H1 (cell line): ENCODE measurements at regions not wholly inside any gene's neighbourhood (a gene's known extent, or its start where the extent isn't known, plus 50 kb on each side); places are given as distances from the start of the nearest gene placed in this dataset.

ENCODE experiments used
- EZH2 ChIP-seq: fragments of 200-600 bp; sonication (generic); IDR thresholded peaks from 2 replicates; pipeline ENCODE4 v1.7.1; 2012; ENCODE audit warnings: low read depth, mild to moderate bottlenecking, moderate library complexity, low read length, inconsistent platforms; ENCODE audit not compliant: severe bottlenecking
- GABPA ChIP-seq: IDR thresholded peaks from 2 replicates; pipeline ENCODE4 v1.6.1; 2011; ENCODE audit warnings: mild to moderate bottlenecking, low read length, moderate library complexity, borderline replicate concordance; ENCODE audit not compliant: insufficient read depth
- KDM4A ChIP-seq: IDR thresholded peaks from one replicate; pipeline ENCODE4 v1.7.1; 2012; ENCODE audit warnings: low read depth, mild to moderate bottlenecking, moderate library complexity, low read length, inconsistent platforms; ENCODE audit not compliant: severe bottlenecking
- NRF1 ChIP-seq: IDR thresholded peaks from 2 replicates; pipeline ENCODE4 v1.6.1; 2011; ENCODE audit warnings: mild to moderate bottlenecking, low read depth, low read length, improper control_type of control experiment
- POLR2A ChIP-seq, 2 experiments: IDR thresholded peaks; 1 replicate in 1 of 2; 2 replicates in 1 of 2; pipeline ENCODE4 v1.6.1; 2011; ENCODE audit warnings: low read depth in 2 of 2, low read length in 2 of 2, mild to moderate bottlenecking in 2 of 2; ENCODE audit errors: control extremely low read depth in 1 of 2
- POLR2AphosphoS5 ChIP-seq: IDR thresholded peaks from 2 replicates; pipeline ENCODE4 v1.6.1; 2011; ENCODE audit warnings: low read depth, low read length
- TF ChIP-seq, protein P1 (sequence below), 3 experiments: IDR thresholded peaks; 1 replicate in 2 of 3; 2 replicates in 1 of 3; pipeline versions ENCODE4 v1.5.1 to v1.6.1; 2011; ENCODE audit warnings: low read length in 3 of 3, mild to moderate bottlenecking in 3 of 3, inconsistent platforms in 2 of 3, low read depth in 1 of 3, moderate library complexity in 1 of 3; ENCODE audit not compliant: insufficient read depth in 1 of 3; ENCODE audit errors: control extremely low read depth in 1 of 3
- TF ChIP-seq, protein P2 (sequence below): fragments of 300-600 bp; sonication (generic); IDR thresholded peaks from 2 replicates; pipeline ENCODE4 v1.7.1; 2012; ENCODE audit warnings: low read length, moderate library complexity, mild to moderate bottlenecking, inconsistent platforms; ENCODE audit not compliant: insufficient replicate concordance

DNA sequence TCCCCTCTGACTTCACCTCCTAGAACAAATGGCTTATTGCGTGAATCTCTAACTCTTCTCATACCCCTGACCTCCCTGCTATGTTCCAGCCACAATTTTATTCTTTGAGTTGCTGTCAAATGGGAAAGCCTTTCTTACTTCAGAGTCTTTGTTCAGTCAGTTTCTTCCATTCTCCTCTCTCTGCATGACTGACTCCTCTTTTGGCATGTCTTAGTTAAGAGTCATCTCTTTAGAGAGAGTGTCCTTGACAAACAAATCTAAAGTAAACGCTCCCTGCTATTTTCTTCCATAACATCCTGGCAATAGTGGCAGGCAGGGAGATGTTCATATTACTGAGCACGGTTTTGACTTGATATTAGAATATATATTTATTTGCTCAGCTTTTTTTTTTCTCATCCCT, 170.7 kb upstream of the ERBB4 start:
- TF ChIP-seq, protein P1, sequence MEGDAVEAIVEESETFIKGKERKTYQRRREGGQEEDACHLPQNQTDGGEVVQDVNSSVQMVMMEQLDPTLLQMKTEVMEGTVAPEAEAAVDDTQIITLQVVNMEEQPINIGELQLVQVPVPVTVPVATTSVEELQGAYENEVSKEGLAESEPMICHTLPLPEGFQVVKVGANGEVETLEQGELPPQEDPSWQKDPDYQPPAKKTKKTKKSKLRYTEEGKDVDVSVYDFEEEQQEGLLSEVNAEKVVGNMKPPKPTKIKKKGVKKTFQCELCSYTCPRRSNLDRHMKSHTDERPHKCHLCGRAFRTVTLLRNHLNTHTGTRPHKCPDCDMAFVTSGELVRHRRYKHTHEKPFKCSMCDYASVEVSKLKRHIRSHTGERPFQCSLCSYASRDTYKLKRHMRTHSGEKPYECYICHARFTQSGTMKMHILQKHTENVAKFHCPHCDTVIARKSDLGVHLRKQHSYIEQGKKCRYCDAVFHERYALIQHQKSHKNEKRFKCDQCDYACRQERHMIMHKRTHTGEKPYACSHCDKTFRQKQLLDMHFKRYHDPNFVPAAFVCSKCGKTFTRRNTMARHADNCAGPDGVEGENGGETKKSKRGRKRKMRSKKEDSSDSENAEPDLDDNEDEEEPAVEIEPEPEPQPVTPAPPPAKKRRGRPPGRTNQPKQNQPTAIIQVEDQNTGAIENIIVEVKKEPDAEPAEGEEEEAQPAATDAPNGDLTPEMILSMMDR (IDR thresholded peaks at IDR 0.05; ENCODE audit: control extremely low read depth in 1 of 3, insufficient read depth in 1 of 3, low read depth in 1 of 3, low read length in 3 of 3) = no peak
- TF ChIP-seq EZH2 = no peak
- TF ChIP-seq KDM4A = no peak
- TF ChIP-seq POLR2AphosphoS5 = no peak
- TF ChIP-seq, protein P2, sequence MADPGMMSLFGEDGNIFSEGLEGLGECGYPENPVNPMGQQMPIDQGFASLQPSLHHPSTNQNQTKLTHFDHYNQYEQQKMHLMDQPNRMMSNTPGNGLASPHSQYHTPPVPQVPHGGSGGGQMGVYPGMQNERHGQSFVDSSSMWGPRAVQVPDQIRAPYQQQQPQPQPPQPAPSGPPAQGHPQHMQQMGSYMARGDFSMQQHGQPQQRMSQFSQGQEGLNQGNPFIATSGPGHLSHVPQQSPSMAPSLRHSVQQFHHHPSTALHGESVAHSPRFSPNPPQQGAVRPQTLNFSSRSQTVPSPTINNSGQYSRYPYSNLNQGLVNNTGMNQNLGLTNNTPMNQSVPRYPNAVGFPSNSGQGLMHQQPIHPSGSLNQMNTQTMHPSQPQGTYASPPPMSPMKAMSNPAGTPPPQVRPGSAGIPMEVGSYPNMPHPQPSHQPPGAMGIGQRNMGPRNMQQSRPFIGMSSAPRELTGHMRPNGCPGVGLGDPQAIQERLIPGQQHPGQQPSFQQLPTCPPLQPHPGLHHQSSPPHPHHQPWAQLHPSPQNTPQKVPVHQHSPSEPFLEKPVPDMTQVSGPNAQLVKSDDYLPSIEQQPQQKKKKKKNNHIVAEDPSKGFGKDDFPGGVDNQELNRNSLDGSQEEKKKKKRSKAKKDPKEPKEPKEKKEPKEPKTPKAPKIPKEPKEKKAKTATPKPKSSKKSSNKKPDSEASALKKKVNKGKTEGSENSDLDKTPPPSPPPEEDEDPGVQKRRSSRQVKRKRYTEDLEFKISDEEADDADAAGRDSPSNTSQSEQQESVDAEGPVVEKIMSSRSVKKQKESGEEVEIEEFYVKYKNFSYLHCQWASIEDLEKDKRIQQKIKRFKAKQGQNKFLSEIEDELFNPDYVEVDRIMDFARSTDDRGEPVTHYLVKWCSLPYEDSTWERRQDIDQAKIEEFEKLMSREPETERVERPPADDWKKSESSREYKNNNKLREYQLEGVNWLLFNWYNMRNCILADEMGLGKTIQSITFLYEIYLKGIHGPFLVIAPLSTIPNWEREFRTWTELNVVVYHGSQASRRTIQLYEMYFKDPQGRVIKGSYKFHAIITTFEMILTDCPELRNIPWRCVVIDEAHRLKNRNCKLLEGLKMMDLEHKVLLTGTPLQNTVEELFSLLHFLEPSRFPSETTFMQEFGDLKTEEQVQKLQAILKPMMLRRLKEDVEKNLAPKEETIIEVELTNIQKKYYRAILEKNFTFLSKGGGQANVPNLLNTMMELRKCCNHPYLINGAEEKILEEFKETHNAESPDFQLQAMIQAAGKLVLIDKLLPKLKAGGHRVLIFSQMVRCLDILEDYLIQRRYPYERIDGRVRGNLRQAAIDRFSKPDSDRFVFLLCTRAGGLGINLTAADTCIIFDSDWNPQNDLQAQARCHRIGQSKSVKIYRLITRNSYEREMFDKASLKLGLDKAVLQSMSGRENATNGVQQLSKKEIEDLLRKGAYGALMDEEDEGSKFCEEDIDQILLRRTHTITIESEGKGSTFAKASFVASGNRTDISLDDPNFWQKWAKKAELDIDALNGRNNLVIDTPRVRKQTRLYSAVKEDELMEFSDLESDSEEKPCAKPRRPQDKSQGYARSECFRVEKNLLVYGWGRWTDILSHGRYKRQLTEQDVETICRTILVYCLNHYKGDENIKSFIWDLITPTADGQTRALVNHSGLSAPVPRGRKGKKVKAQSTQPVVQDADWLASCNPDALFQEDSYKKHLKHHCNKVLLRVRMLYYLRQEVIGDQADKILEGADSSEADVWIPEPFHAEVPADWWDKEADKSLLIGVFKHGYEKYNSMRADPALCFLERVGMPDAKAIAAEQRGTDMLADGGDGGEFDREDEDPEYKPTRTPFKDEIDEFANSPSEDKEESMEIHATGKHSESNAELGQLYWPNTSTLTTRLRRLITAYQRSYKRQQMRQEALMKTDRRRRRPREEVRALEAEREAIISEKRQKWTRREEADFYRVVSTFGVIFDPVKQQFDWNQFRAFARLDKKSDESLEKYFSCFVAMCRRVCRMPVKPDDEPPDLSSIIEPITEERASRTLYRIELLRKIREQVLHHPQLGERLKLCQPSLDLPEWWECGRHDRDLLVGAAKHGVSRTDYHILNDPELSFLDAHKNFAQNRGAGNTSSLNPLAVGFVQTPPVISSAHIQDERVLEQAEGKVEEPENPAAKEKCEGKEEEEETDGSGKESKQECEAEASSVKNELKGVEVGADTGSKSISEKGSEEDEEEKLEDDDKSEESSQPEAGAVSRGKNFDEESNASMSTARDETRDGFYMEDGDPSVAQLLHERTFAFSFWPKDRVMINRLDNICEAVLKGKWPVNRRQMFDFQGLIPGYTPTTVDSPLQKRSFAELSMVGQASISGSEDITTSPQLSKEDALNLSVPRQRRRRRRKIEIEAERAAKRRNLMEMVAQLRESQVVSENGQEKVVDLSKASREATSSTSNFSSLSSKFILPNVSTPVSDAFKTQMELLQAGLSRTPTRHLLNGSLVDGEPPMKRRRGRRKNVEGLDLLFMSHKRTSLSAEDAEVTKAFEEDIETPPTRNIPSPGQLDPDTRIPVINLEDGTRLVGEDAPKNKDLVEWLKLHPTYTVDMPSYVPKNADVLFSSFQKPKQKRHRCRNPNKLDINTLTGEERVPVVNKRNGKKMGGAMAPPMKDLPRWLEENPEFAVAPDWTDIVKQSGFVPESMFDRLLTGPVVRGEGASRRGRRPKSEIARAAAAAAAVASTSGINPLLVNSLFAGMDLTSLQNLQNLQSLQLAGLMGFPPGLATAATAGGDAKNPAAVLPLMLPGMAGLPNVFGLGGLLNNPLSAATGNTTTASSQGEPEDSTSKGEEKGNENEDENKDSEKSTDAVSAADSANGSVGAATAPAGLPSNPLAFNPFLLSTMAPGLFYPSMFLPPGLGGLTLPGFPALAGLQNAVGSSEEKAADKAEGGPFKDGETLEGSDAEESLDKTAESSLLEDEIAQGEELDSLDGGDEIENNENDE = no peak
- no peak for TF ChIP-seq POLR2A (IDR thresholded peaks at IDR 0.05; ENCODE audit: control extremely low read depth in 1 of 2, low read depth in 2 of 2, low read length in 2 of 2)
- TF ChIP-seq NRF1 = no peak
- TF ChIP-seq GABPA = no peak
